Fibroblast of skin of right quadriceps (primary cell): ENCODE measurements at regions not wholly inside any gene's neighbourhood (a gene's known extent, or its start where the extent isn't known, plus 50 kb on each side); places are given as distances from the start of the nearest gene placed in this dataset.

Experiments used
- DNase-seq: peaks from one replicate; pipeline ENCODE4 v3.0.0-alpha.2; 2013

DNA sequence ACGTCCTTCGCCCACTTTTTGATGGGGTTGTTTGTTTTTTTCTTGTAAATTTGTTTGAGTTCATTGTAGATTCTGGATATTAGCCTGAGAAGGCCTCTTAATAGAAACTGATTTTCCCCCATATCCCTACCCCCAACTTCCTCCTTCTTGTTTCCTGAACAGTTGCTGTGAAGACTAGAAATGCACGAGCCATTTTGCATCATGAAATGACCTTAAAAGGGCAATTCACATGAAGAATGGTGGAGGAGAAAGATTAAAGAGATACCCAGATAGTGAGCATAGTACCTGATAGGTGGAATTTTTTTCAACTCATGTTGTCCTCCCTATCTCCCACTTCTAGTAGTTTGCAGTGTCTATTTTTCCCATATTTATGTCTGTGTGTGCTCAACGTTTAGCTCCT is 55.2 kb upstream of the KCNH8 start:
- no peak for DNase-seq

DNA sequence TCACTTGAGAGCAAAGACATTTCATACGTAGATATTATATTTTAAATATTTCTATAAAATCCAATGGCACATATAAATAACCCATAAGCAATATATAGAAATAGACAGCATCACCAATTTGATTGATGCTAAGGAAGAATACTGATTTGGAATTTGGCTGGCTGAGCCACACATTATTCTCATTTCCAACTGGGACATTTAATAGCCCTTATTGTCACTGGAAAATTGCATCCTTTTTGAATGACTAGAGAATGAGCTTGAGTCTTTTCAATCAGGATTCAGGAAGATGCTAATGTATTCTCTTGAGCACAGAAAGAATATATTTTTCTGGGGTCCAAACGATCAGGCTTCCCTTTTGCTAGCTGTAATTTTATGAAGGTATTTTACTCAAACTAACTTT is 70.9 kb upstream of the KCNH8 start:
- DNase-seq, result no peak

DNA sequence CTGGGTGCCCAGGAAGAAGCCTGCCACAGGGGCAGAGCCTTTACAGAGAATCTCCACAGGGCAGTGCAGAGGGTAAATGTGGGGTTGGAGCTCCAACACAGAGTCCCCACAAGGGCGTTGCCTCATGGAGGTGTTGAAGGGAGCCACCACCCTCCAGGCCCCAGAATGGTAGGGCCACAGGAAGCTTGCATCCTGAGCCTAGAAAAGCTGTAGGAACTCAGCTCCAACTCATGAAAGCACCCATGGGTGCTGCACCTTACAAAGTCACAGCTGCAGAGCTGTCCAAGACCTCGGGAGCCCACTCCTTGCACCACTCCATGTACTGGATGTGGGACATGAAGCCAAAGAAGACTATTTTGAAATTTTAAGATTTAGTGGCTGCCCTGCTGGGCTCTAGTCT is 73.3 kb upstream of the KCNH8 start:
- no peak for DNase-seq

DNA sequence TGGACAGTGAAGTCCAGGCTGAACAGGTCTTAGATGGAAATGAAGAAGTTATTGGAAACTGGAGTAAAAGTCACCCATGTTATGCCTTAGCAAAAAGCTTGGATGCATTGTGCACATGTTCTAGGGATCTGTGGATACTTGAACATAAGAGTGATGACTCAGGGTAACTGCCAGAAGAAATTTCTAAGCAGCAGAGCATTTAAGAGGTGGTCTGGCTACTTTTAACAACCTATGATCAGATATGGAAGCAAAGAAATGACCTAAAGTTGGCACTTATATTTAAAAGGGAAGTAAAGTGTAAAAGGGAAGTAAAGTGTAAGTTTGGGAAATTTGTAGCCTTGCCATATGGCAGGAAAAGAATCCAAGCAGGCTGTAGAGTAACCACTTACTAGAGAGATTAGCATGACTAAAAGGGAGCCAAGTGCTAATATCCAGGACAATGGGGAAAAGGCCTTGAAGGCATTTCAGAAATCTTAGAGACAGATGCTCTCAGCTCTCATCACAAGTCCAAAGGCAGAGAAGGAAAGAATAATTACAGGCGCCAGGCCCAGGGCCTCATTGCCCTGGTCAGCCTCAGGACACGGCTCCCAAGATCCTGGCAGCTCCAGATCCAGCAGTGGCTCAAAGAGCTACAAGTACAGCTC is 73.9 kb upstream of the KCNH8 start:
- no peak for DNase-seq

DNA sequence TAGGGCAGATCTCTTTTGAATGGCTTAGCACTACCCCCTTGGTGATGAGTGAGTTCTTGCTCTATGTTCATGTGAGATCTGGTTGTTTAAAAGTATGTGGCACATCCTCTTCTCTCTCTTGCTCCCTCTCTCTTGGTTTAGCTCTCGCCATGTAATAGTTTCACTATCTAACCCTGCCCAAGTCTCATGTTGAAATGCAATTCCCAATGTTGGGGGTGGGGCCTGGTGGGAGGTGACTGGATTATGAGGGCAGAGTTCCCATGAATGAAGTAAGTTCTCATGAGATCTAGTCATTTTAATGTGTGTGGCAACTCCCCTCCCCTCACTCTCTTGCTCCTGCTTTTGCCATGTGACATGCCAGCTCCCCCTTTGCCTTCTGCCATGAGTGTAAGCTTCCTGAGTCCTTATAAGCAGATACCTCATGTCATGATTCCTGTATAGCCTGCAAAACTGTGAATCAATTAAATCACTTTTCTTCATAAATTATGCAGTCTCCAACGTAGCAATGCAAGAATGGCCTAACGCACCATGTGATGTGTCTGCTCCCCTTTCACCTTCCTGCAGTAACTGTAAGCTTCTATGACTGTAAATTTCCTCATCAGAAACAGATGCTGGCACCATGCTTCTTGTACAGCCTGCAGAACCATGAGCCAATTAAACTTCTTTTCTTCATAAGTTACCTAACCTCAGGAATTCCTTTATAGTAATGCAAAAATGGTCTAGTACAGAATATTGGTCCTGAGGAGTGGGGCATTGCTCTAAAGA is 74.8 kb upstream of the KCNH8 start:
- no peak for DNase-seq

DNA sequence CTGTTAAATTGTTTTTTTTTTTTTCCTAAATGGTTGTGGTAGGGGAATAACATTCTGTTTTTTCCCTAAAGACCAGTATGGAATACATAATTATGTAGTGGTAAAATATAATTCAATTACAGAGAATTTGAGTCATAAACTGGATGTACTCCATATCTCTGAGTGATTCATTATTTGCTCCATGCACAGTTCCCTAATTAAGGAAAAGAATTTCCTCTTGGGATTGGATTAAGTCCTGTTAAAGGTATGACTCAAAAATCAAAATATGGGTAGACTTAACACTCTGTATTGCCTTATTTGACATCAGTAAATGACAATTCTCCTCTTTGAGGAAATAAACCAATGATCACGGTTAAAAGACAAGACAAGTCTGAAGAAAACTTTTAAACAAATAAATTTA is 78.0 kb upstream of the KCNH8 start:
- no peak for DNase-seq

DNA sequence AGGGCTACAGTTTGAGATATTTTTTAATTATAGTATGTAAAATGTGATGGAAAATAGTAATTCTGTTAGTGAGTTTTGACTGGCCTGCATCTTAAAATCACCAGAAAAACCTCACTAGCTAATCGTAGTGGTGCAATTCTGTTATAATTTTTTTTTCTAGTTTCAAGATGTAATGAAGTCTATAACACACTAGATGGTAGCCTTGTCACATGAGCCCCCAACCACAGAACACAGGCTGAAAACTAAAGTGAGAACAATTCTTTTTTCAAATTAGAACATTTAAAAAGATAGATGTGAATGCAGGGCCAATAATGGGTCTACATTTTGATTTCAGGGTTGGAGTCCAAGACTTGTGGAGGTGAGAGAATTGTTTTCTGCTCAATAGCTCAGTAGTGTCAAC is 83.3 kb upstream of the KCNH8 start:
- DNase-seq, result no peak

DNA sequence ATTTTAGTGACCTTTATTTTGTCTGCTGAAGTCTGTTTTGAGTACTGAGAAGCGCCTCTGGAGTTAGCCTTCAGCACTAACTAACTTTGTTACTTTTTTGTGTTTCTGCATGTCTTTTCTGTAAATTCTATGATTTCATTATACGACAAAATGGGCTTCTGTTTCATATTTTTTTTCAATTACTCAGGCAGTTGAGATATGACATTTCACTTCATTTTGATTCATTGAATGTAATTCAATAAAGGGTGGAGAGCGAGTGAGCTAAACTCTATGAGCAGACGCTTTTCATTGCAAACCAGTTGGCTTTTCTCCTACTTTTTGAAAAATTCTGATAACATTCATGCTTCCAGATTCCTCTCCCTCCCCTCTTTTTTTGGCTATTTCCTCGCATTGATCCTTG is 84.4 kb upstream of the KCNH8 start:
- DNase-seq, result no peak

DNA sequence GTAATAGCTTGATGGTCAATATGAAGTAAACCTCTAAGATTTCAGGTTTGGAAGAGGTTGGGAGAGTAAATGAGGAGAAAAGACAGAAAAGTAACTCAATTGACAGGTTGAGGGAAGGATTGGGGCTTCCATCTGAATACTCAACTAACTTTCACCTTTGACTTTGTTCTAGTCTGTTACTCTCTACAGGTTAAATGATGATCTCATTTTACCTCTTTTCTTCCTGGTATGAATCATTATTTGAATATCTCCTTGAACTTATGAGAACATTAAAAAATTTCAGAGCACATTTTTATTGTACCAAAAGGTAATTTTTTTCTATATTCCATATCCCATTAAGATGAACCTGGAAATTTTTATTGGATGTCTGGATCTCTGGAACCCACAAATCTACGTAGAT is 87.9 kb upstream of the KCNH8 start:
- no peak for DNase-seq

DNA sequence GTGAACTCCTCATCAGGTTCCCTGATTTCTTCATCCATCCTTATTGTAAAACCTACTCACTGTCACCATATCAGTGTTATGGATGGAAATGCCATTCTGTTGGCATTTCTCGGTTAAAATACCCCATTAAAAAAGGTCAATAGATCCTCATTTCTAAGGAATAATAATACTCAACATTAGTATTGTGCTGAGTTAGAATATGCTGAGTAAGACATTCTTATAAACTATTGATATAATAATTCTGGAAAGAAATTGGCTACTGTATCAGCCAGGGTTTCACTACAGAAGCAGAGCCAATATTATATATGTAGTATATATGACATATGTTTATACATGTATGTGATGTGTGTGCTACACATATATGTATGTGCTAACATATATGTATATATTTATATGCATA is 95.4 kb upstream of the KCNH8 start:
- no peak for DNase-seq

DNA sequence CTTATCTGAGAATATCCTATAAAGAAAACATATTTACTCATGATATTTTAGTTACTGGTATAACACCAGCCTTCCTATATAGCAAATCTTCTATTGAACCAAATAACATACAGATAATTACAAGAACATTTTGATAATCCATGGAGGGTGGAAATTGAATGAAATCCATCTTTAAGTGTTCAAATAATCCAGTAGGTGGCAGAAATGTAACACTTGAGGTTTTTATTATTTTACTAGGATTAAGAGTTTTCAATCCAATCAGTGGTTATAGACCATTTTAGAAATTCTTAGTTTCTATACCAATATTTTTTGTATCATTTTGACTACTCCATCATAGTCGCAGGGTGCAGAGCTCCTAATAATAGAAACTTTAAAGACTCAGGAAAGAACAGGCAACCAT is 101.9 kb upstream of the KCNH8 start:
- no peak for DNase-seq

DNA sequence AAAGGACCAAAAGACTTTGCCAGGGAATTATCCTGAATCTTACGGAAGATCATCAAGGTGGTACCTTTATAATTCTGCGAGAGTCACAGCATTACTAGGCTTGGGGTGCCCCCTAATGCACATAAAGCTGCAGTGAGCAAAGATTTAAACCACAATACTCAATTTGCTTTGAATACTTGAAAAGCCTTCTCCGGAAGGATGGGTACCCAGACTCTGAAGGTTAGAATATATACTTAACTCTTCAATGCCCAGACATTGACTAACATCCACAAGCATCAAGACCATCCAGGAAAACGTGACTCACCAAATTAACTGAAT is 117.8 kb upstream of the KCNH8 start:
- no peak for DNase-seq

DNA sequence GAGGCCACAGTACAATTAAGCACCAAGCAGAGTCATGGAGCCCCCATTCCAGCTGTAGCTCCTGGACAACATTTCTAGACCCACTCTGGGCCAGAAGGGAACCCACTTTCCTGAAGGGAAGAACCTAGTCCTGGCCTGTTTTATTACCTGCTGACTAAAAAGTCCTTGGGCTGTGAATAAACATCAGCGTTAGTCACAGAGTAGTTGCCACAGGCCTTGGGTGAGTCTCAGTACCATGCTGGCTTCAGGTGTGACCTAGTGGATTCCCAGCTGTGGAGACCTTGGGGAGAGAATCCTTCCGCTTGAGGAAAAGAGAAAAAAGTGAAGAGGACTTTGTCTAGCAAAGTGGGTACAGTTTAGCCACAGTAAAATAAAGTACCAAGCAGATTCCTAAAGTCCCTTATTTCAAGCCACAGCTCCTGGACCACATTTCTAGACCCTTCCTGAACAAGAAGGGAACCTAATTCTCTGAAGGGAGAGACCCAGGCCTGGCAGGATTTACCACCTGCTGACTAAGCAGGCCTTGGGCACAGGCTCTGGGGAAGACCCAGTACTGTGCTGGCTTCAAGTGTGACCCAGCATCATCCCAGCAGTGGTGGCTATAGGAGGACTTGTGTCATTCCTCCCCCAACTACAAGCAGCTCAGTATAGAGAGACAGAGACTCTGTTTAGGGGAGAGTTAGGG is 118.3 kb upstream of the KCNH8 start:
- DNase-seq, result no peak

DNA sequence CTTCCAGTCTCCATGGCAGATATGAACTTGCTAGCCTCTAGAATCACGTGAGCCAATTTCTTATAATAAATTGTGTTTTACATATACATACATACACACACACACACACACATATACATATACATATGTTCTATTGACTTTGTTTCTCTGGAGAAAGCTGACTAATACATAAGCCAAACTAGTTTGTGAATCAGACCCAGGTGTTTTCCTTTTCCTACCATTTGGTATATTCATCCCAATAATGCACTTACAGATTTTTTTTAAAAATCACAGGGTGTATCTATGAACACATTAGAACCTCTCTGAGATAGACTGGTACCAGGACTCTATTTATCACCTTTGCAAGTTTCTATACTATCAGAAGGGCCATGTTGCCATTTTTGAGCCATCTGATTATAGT is 122.9 kb upstream of the KCNH8 start:
- no peak for DNase-seq

DNA sequence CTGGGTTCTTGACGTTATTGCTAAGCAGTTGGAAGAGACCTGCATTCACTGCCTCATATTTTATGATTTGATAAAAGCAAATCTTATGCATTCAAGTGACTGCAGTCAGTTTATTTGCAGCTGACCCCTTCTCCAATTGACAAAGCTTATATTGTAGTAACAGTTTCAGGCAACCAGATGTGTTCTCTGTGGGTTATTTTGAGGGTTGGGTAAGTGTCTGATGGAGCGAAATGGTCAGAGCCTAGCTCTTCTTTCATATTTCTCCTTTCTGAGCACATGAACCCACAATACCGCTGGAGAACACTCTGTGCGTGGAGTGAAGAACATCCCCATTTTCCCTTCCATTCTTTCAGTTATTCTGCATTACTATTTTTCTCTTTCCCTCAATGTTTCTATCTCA is 125.8 kb upstream of the KCNH8 start:
- DNase-seq, result no peak

DNA sequence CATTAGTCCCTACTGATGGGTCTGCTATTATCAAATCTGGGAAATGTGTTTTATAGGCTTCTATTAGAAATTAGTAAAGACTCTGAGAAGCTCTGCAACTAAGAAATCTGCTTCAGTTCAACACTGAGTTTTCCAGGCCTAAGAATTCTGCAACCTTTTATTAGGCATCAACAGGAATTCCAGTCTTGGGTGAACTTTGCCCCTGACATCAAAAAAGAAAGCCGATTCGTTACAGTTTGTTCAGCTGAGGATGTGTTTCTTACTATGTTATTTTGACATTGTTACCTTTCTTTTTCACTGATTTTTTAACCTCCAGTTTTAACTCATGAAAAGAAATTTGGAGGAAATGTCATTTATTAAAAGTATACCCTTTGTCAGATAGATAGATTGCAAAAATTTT is 131.5 kb upstream of the KCNH8 start:
- no peak for DNase-seq

DNA sequence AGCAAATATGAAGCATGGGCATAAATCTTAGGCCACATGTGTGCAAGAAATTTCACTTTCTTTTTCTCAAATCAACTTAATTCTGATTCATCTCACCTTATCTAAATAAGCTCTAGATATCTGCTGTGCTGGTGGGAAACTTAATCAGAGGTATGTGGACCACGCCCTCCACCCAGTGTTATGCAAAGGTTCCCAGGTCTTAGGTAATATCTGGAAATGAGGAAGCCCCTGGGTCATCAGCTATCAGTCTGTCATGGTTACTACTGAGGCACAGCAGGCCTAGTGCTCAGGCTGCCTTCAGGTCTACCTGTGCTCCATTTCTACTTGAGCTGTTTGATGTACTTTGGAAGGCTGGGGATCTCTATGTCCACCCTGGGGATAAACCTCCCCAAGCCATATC is 134.4 kb upstream of the KCNH8 start:
- no peak for DNase-seq

DNA sequence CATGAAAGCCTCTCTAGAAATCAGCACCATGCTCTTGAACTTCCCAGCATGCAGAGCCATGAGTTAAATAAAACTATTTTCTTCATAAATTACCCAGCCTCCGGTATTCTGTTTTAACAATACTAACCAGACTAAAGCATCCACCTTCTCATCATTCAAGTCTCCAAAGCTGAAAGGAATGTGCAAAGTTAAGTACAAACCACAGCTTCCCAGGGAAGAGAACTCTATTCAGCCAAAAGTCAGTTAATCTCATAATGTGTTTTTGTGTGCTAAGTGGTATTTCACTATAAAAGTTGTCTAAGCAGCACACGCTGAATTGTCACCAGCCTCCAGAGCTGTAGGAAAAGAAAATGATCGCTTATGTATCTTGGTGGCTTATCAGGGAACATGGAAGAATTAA is 135.5 kb upstream of the KCNH8 start:
- DNase-seq, result no peak

DNA sequence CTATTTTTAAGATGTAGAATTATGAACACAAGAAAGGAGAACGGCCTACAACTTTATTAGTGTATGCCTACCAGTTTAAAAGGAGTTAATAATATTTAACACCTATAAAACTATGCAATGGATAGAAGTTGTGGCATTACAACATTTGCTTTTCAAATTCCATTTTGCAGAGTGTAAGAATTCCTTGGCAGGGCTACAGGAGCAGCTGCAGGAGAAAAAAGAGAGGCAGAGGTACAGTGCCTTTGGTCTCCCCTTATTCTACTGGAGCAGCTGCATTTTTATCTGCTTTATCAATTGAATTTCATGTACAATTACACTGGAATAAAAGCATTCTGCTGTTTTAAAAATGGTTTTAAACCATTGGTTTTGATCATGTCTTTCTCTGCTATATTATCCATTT is 145.7 kb upstream of the KCNH8 start:
- DNase-seq, result no peak

DNA sequence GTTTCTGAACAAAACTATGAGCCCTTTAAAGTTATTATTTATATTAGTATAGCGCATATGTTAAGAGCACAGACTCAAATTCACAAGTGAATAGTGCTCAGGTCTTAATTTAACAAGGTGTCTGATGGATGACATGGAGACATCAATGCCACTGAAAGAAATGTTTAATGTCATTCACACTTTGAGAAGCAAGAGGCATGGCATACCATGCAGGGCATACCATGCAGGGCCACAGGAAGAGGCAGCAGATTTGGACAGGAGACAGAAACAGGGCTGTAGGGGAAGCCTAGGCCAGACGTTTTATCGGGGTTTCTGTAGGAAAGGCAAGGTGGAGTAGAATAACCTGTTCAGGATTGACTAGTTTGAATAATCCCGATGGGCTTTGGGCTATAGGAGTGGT is 150.2 kb upstream of the KCNH8 start:
- no peak for DNase-seq

DNA sequence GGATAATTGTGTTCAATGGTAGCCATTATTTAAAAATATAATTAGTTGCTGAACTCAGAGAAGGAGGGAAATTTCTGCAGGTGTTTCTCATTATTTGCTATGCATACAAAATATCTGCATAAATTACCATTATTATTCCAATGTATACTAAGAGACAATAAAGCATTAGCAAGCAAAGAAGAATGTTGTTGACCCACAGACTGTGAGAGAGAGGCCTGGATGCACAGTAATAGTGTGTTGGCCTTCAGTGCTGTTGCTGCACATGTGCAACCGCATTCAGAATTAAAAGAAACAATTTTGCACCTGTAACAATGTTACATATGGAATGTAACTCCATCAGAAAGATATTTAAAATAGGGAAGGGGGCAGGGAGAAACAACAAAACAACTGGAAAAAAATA is 155.6 kb upstream of the KCNH8 start:
- no peak for DNase-seq

DNA sequence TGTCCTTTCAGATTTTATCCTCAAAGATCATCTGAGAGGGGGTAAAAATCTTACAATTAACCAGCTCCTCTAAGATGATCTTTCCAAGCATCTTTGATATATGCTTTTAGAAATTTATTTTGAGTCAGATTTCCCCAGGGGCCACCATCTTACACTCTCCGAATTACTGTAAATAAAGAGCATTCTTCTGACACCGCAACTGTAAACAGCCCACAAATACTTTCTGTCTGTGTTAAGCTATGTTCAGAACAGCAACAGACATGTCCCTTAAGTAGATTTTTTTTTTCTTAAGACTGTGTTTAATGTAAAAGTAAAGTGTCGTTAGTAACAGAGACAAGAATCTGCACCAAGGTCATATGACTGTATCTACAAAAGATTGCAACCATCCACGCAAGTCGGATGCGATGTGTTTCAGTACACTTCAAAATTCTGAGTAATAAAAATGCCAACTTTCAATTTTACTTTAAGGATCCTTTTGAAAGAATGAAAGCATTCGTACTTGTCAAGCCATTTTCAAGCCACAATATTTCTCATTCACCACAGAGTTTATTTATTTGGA is 159.0 kb upstream of the KCNH8 start:
- DNase-seq, result no peak

DNA sequence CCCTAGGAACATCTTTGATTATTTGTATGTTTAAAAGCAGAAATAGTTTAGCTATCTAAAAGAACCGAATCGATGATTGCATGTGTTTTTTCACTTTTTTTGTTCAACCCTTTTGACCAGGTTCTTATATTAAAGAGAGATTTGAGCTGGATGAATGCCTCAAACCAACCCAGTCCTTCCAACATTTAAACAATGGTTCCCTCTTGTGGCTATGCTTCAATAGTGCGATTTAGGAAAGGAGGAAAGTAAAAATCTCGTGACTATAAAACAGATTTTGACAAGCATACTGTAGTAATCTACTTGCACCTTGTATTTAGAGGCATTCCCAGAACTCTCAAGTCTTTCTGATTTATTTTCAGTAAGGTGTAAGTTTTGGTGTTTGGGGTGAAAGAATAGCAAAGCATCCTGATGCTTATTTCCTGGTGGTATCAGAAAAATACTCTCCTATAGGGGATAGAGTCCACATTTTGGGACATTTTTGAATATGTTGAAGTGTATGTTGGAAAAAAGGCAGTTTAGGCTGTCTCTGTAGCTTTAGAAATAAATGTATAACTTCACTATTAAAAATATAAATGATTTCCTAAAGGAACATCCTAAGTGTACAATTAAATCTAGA is 159.6 kb upstream of the KCNH8 start:
- DNase-seq, result peak; percentile 2

DNA sequence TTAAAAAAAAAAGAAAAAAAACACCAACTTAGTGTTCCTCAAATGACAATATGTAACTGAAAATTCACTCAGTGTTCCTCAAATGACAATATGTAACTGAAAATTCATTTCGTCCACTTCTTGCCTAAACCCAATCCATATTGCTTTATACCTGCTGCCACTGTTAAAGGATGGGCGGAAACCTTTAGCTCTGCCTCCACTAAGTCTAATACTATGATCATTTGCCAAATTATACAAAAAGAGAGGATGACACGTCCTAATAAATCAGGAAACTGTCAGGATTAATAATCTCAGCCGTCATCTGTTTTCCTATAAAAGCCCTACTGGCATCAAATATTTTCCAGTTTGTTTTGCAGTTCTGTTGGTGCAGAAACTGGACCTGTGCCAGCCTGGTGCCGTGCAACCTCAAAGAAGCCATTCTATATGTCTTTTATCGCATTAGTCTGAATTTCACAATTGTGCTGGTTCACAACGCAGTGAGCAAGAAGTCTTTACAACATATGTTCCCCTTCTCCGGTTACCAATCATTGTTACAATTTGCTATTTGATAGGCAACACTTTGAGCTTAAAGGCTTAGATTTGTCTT is 160.4 kb upstream of the KCNH8 start:
- no peak for DNase-seq
